GM13976 (cell line): ENCODE measurements at regions not wholly inside any gene's neighbourhood (a gene's known extent, or its start where the extent isn't known, plus 50 kb on each side); places are given as distances from the start of the nearest gene placed in this dataset.

Source experiments
- DNase-seq: peaks from one replicate; pipeline ENCODE4 v3.0.0; 2012; ENCODE audit warnings: low spot score
- in situ Hi-C: fragments of 300-500 bp; cut with MboI; formaldehyde crosslinking; loops from one replicate; pipeline ENCODE4 v1.12.0; 2022; ENCODE audit warnings: low sequenced_read_pairs, mixed read lengths, inconsistent platforms; ENCODE audit not compliant: unreplicated experiment
- TF ChIP-seq, protein P1 (sequence below): IDR thresholded peaks from 2 replicates; pipeline ENCODE4 v1.5.1; 2012; ENCODE audit warnings: borderline replicate concordance, mild to moderate bottlenecking; ENCODE audit not compliant: insufficient read depth; ENCODE audit errors: extremely low read depth, missing control alignments, control extremely low read depth

DNA sequence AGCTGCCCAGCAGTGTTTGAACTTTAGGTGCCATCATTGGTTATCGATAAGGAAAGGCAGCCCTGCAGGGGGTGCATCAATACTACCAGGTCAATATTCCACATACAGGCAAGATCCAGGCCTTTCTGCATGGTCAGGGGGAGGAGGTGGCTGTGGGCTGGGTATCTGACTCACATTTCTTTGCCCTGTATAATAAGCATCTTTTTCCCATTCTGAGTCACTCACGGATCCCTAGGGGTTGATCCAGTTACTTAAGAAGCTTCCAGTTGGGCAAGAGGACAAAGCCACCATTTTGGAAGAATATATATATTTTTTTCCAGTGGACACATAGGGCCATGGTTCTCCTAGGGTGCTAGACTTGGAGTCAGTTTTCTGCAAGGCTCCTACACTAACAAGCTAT, 114.2 kb upstream of the HABP2 start:
- TF ChIP-seq, protein P1, sequence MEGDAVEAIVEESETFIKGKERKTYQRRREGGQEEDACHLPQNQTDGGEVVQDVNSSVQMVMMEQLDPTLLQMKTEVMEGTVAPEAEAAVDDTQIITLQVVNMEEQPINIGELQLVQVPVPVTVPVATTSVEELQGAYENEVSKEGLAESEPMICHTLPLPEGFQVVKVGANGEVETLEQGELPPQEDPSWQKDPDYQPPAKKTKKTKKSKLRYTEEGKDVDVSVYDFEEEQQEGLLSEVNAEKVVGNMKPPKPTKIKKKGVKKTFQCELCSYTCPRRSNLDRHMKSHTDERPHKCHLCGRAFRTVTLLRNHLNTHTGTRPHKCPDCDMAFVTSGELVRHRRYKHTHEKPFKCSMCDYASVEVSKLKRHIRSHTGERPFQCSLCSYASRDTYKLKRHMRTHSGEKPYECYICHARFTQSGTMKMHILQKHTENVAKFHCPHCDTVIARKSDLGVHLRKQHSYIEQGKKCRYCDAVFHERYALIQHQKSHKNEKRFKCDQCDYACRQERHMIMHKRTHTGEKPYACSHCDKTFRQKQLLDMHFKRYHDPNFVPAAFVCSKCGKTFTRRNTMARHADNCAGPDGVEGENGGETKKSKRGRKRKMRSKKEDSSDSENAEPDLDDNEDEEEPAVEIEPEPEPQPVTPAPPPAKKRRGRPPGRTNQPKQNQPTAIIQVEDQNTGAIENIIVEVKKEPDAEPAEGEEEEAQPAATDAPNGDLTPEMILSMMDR: no peak
- in situ Hi-C loops: no loop called here
- DNase-seq: no peak

DNA sequence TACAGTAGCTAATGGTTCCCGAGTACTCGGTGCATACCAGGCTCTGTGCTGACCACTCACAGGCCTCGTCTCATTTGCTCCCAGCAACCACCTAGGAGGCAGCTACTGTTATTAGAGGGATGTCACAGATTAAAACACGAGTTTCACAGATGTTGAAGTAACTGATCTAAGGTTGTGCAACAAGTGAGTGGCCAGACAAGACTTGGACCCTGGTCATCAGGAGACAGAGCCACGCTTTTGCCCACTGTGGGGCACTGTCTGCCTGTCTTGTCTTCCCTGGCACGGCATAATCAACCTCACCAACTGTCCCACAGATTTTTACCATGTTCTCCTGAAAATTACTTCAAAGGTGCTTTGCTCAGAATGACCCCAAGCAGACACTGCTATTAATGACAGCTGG, 111.6 kb upstream of the HABP2 start:
- no peak for DNase-seq
- in situ Hi-C loops: no loop called here
- TF ChIP-seq, protein P1: no peak

DNA sequence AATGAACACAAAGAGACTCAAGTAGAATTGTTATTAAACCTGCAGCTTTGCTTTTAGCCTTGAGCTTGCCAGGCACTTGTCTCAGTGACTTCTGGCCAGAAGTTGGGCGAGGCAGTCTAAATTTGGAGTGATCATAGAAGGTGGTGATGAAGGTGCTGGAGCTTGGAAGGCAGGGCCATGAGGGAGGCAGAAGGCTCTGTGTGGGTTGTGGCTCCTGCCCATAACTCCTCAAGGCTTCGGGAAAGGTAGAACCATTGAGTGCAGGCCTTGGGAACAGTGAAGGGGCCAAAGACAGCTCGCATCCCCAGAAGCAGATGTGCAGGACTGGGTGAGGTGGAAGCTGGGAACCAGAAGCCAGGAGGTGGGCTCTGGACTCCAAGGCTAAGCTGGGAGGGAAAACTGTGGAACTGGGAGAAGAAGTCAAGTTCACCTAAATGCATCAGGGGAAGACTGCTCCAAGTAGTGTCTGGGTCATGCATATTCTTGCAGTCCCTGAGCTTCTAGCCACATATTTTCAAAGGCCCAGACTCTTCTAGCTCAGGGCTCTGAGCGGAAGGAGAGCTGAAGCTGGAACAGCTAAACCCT, 111.1 kb upstream of the HABP2 start:
- DNase-seq: no peak
- TF ChIP-seq, protein P1: no peak

DNA sequence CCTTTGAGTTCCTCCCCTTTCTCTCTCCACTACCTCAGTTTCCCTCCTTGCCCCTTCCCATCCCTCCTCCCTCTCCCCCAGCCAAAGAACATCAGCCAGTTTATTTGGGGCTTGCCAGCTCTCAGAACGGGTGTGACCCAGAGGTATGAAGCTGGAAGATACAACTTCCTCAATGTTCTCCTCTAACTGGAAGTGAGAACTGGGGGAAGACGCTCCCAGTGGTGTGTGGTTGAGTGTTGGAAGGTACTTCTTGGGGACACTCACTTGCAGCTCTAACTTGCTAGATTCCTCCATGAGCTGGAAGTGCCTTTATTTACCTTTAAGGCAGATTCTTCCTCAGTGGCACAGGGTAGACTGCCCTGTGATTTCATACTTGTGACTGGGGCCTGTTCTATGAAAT, 110.5 kb upstream of the HABP2 start:
- TF ChIP-seq, protein P1: no peak
- in situ Hi-C loops: no loop called here
- DNase-seq: no peak

More for the DNA sequence above, 111.1 kb upstream of the HABP2 start:
- in situ Hi-C loops: no loop called here

DNA sequence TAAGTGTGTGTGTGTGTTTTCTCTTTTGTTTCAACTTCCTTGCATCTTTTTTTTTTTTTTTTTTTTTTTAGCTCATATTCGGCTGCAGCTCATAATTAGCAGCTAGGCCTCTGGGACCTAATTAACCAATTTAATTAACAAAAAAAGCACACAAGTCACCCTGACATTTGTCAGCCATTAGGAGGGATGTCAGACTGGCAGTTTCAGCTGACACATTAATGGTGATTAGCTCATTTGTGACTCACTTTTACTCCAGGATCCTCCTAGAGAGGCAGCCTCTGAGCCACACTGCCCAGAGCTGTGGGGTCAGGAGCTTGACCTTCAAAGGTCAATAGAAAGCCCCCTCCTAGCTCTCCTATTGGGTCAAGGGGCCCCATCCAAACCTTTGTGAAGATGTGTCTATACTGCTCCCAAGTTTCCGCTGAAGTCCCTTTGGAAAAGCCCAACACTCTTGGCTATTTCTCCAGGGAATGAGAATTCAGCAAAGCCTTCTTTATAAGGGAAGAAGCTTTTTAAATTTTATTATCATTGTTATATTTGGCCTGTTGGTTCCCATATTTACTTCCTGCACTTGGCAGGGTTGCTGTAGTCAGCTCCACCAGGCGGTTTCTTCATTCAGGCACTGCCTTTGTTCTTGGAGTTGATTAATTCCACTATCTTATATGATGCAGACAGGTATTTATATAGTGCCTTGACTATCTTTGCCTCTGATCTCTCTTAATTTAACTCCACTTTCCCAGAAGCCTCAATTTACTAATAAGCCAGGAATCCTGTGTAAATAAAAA, 109.5 kb upstream of the HABP2 start:
- no peak for DNase-seq
- TF ChIP-seq, protein P1: no peak
- in situ Hi-C loops: no loop called here

DNA sequence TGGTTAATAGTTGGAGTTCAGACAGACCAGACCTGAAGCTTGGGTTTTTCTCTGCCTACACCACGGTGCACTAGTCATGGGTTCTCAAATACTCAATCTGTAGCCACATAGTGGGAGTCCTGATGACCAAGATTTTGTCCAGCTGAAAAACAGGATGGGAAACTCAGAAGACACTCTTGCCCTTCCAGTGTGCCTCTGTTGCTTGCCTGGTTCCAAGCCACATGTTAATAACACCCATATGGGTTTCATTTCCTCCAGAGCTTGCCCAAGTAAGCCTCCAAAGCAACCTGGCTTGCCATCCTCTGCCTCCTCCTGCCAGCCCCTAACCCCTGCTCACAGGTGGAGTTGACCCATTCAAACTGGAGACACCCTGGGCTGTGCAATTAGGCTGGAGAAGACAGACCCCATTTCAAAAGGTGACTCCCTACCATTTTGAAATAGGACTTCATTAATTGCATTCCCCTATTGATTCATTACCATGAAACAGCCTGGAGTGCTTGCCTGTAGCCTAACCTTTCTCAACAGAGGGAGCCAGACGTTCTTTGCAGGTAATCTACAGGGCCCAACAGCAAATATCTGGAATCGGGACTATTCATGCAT, 108.0 kb upstream of the HABP2 start:
- no peak for DNase-seq
- in situ Hi-C loops: no loop called here
- TF ChIP-seq, protein P1: no peak
